CD4-positive, alpha-beta T cell treated with Interleukin-4 for 4 hours (primary cell): ENCODE measurements at regions not wholly inside any gene's neighbourhood (a gene's known extent, or its start where the extent isn't known, plus 50 kb on each side); places are given as distances from the start of the nearest gene placed in this dataset.
"Not testable (repeated sequence)": the region's sequence is repeated elsewhere in the genome, so short reads cannot be mapped to it uniquely, and the experiment has no call there.

ENCODE experiments used
- DNase-seq: peaks from one replicate; pipeline ENCODE4 v3.0.0-alpha.2; 2020

DNA sequence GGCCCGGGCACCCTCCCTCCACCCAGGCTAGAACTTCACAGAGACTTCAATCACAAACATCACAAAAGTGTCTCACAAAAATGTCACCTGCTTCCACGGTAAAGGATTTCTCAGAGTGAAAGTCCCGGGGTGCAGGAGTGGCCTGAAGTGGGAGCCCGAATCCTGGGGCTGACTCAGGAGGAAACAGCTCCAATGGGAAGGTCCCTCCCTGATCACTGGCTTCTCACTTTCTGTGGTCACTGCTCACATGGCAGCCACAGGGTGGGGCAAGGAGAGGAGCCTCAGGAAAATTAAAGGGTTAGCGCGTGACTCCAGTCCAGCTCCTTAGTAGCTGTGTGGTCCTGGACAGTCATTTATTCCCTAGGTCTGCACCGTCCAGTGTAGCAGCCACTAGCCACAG, 564.5 kb upstream of the B3GAT1 start:
- no peak for DNase-seq

DNA sequence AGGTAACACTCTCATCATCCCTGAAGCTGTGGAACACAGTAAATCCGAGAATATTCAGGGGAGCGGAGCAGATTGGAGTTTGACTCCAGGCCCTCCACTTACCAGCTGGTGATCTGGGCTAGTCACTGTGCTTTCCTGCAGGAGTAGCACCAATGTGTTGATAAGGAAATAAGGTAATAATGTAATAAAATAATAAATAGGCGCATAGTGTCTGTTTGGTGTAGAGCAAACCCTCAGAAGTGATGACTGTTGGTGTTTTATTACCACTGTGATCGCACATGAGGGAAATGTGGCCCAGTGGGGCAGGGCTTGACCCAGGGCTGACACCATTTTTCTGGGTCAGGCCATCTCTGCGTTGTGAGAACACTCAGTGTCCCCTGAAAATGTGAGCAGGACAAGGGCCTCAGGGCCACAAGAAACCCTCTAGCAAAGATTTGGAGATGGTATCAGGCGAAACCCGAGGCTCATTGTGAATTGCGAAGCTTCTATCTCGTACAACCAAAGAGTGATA, 563.9 kb upstream of the B3GAT1 start:
- DNase-seq, result no peak

DNA sequence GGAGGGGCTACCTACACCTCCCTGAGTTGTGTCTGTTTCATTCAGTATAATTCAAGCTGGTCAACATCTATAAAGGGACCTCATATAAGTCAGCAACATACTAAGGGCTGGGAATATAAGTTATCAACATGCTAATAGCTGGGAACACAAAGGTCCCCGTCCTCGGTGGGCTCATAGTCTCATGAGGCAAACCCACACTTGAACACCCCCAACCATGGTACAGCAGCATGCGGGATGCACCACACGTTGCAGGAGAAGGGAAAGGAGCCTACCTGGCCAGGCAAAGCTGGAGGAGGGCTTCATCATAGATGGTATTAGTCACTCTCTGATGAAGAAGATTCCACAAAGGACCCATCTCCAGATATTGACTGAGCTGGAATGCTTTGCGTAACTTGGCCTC, 561.8 kb upstream of the B3GAT1 start:
- DNase-seq, result no peak

DNA sequence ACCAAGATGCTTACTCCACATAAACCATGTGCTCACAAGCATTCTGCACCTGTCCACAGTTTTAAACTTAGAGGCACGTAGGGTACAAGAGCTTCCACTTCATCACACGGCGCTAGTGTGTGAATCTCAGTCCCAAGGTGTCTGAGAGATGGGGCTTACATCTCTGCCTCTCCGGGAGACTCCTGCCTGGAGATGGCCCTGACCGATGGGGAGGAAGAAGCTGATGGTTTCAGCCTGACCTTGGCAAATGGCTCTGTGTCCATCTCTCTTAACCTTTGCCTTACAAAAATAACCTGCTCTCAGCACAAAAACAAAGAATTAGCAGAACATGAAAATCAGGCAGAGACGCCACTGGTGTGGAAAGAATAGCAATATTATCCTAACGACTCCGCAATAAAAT, 559.3 kb upstream of the B3GAT1 start:
- DNase-seq, result no peak

DNA sequence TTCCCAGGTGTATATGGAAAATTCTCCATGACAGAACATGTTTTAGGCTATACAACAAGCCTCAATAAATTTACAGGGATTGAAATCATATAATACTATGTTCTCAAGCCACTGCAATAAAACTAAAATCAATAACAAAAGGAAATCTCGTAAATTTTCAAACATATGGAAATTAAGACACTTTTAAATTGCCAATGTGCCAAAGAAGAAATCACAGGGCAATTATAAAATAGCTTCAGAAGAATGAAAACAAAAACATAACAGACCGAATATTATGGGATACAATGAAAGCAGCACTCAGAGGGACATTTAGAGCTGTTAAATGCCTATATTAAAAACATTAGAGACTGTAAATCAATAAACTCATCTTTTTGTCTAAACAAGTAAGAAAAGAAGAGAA, 555.7 kb upstream of the B3GAT1 start:
- DNase-seq, result no peak

DNA sequence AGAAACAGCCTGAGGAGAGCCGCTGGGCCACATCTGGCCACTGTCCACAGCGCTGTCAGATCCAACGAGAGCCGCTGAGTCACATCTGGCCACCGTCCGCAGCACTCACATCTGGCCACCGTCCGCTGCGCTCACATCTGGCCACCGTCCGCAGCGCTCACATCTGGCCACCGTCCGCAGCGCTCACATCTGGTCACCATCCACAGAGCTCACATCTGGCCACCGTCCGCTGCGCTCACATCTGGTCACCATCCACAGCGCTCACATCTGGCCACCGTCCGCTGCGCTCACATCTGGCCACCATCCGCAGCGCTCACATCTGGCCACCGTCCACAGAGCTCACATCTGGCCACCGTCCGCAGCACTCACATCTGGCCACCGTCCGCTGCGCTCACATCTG, 549.3 kb upstream of the B3GAT1 start:
- not testable (repeated sequence) for DNase-seq

DNA sequence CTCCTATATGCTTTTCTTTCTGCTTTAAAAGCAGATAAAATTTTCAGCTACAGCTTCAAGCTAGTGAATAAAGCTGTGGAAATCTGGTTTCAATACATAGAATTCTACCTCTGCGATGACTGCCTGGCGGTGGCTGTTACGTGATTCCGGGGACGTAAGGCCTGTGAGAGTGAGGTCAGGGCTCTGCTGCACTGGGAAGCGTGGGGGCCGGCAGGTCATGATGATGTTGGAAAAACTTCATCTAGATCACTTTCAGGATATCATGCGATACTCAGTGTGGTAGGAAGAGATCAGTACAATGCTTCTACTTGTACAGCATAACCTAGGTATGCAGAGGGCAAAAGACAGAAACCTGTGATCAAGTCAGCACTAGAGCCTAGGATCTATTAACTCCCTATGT, 546.8 kb upstream of the B3GAT1 start:
- DNase-seq, result no peak

DNA sequence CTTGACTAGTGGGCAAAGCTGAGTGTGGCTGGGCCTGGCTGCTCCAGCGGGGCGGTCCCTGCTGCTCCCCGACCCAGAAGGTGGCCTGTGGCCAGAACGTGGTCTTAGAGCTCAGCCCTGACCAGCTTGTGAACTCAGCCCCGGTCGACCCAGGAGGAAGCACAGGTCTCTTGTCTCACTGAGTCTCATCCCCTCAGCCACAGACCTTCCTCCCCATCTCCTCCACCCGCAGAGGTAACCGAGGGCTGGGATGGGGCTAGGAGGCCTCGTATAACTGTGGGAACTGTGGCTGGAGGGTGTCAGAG, 546.2 kb upstream of the B3GAT1 start:
- no peak for DNase-seq

DNA sequence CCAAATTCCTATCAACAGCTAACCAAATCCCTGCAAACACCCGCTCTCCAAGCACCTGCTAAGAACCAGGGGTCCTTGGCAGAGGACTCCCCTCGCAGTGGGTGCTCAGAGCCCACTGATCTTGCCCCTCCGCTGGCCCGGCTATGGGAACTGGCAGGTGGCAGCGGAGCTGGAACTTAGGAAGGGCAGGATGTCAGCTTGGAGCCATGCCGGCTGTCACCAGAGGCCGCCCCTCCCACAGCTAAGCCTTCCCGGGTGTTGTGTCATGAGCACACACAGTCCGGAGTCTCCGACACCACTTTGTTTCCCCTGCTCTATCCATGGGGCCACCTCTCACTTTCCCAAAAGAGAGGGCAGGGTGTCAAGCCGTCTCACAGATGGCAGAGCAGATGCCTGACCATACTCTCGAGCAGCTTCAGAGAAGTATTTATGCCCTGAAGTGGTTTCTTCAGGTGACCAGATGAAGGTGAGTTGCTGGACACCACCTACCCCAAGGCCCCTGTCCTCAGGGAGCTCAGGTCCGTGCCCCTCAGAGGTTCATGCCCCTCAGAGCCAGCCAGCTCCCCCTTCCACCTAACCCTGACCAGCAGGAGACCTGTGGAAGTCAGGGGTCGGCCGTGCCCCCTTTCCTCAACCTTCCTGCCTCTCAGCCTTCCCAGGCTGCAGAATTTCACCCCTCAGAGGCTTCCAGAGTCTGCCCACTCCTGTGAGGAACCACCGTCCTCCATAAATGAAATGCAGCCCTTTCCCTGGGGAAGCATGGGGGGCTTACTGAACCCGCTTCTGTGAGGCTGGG, 545.7 kb upstream of the B3GAT1 start:
- no peak for DNase-seq

DNA sequence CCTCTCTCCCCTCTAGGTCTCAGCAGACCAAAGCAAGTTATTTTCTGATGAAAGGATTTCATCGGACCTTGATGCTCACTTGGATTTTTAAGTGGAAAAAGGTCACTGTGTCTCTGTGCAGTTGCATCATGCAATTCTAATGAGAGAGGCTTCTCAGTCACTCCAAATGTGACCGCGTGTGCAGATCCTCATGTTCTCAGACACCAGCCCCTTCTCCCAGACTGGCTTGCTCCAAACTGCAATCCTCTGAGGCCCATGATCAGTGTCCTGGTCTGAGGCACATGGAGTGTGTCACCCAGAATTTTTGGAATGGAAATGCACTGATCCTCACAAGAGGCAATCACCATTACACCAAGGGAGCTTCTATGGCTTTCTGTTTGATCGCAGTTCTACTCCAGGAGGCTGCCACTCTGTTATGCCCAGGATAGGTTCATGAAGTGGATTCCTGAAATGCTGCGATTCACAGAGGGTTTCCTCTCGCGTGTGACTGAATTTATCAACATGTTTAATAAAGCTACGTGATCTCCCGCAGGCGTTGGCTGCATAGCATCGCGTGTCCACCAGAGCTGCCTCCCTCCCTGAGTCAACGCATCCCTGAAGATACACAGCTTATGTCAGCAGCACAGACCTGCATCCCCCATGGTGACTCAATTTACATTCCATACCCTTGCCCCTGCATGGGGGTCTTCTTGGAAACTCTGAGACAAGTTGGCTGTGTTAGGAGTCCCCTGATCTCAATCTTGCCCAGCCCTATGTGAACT, 544.6 kb upstream of the B3GAT1 start:
- DNase-seq, result no peak

DNA sequence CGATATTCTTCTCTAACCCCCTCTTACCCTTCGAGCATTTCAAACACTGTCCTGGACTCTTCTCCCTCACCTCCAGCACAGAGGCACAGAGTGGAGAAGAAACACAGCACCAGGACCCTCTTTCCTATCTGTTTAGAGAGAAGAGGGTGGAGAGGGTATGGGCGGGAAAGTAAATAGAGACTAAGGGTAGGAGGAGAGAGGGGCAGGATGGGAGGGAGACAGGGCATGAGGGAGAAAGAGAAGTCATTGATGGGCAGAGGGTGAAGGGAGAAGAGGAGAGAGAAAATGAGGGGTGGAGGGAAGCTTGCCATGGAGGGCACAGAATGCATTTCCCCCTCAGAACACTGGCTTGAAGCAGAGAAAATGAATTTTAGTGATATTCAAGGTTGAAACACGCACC, 543.9 kb upstream of the B3GAT1 start:
- not testable (repeated sequence) for DNase-seq

DNA sequence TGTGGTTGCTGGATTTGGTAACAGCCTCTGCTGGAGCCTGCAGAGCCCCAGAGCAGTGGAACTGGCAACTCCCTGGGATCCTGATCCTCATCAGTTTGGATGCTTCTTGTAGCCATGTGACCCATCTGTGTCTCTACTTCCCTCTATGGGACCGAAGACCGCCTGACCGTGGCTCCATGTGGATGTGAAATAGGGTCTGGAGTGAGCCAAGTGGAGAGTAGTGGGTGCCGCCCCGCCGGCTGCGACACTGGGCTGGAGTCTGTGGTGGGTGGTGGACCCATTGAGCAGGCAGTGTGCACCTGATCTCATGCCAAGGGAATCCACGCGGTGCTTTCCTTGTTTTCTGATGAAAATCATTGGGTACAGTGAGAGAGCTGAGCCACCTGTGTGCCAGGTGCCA, 543.2 kb upstream of the B3GAT1 start:
- DNase-seq, result no peak

DNA sequence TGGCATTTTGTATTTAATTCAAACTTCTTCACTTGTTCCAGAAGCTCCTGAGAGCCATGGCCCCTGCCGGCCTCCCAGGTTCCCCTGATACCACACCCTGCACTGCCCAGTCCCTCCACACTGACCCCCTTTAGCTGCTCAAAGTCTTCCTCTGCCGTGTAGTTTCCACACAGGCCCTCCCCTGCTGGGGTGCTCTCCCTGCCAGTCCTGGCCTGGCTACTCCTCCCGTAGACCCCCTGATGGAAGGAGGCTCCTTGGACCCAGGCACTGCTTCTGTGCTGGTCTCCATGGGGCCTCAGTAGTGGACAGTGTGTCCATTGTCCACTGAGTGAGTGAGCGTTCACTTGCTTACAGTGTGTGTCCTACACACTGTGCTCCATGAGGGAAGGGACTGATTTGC, 542.4 kb upstream of the B3GAT1 start:
- not testable (repeated sequence) for DNase-seq

DNA sequence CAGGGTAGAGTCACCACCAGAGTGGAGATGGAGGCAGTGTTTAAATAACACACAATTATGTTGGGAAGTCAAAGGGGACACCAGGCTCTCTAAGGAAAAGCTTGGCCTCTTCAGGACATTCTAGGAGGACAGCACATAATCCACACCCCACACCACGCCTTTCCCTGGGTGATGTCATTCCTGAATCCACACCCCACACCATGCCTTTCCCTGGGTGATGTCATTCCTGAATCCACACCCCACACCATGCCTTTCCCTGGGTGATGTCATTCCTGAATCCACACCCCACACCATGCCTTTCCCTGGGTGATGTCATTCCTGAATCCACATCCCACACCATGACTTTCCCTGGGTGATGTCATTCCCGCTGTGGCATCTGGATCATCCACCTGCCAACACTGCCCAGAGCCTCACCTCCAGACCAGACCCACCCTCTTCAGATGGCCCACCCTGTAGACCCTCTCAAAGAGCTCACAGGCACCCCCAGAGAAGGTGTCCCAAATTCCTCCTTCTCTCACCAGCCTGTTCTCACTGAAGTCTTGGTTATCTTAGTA, 541.5 kb upstream of the B3GAT1 start:
- not testable (repeated sequence) for DNase-seq

DNA sequence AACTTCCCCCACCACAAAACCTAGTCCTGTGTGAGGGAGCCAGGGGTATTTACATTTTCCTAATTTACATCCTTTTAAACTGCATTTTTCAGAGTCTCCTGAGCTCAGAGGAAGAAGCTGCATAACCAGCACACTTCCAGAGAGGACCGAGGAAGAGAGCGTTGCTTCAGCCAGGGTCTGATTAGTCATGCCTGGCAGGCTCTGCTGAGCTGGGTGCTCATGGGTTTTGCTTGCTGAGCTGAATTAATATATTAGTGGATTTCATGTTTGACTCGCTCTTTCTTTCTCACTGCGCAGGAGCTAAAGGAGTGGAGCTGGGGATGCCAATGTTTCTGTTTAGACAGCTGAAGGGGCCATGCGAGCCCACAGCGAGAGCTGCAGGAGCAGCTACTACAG, 539.3 kb upstream of the B3GAT1 start:
- DNase-seq, result no peak

DNA sequence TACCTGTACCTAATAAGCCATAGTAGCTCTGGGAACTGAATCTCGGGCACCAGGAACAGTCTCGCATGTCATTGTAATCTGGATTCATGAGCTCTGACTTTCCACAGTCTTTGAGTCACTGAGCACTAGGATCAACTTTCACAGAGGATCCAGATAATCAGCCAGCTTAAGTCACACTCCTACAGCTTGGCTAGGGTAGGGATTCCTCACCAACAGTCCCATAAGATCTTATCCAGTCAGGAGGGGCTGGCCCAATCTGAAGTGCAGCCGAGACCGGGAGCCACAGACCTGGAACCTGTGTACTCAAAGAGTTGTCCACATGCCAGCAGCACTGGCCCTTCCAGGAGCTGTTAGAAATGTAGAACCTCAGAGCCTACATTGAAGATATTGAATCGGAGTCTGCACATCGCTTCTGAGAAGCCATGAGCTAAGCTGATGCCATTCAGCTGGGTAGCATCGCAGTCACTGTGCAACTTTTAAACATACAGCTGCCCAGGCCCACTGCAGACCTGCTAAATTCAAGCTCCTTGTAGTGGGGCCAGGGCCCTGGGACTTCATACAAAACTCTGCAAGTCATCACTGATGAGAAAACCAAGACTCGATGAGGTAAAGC, 538.8 kb upstream of the B3GAT1 start:
- no peak for DNase-seq

DNA sequence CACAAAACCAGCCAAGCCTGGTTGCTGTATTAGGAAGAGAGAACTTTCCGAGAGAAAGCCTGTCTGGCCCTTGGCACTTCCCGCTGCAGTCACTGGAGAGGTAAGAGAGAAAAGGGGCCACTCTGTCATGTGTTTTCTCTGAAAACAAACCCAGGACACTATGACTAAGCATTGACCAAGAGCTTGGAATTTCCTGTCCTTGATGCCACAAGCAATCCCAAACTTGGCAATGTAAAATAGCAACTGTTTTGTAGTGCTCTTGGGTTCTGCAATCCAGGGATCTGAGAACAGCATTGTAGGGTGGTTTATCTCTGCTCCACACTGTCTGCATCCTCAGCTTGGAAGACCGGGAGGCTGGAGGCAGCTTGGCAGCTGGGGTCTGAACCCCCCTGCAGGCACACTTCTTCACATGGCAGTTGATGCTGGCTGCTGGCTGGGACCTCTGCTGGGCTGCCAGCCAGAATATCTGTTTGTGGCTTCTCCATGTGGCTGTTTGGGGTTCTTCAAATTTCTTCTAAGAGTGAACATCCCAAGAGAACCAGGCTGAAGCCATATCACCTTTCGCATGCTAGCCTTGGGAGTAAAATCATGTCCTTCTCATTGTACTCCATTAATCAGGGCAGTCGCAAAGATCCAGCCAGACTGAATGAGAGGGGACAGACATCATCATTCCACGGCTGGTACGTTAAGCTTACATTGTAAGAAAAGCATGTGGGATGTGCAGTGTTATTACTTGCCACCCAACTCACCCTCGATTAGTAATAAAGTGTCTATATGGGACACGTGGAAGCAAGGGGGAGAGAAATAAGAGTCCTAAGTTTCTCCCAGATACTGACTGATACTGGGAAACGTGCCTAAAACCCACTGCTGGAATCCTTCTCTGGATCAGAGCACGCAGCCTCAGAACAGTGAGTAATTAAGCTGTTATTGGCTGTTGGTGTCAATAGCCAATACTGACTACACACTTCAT, 537.4 kb upstream of the B3GAT1 start:
- no peak for DNase-seq

DNA sequence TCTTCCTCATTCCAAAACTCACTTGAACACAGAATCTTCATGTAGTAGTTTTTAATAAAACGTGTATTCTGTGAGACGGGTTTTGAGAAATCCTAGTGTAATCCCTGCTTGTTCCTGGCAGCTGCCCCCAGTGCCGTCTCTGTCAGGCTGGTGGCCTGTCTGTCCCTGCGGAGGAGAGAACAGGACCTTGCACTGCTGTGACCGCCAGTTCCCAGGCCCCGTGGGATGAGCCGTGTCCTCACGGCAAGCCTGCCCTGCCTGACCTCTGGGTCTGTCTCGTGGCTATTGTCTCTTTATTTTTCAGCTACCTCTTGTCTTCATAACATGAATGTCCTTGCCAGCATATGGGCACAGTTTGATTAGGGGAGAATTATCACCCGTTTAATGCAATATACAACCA, 535.5 kb upstream of the B3GAT1 start:
- DNase-seq, result no peak

DNA sequence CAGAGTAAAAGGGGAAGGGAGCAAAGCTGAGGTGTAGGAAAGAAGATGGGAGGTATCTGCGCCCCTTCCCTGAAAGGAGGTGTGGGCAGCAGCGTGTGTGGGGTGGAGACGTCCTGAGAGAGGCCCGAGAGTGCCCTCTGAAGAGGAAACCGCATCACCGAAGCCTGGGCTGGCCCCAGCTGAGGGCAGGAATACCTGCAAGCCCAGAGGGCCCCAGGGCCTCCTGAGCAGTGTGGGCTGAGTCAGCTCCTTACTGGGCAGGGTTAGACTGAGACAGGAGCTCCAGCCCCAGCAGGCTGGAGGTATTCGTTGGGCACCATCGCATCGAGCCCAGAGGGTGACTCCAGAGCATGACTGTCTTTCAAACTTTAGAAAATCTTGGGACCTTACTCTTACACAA, 534.0 kb upstream of the B3GAT1 start:
- DNase-seq, result no peak

DNA sequence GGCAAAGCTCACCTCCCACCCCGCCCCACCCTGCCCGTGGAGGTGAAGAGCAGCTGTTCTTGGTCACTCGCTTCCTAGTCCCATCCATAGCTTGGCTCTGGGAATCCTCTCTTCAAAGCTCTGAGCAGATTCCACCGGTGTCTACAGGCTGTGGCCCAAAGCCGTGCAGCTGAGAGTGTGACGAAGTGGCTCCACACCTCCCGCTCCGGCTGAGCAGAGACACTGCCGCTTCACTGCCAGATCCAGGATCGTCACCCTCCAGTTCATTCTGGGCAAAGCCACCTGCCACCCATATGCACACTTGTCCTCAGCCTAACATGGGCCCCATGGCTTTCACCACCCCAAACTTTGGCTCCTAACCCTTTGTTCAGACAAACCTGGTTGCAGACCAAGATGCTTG, 532.9 kb upstream of the B3GAT1 start:
- DNase-seq, result no peak

DNA sequence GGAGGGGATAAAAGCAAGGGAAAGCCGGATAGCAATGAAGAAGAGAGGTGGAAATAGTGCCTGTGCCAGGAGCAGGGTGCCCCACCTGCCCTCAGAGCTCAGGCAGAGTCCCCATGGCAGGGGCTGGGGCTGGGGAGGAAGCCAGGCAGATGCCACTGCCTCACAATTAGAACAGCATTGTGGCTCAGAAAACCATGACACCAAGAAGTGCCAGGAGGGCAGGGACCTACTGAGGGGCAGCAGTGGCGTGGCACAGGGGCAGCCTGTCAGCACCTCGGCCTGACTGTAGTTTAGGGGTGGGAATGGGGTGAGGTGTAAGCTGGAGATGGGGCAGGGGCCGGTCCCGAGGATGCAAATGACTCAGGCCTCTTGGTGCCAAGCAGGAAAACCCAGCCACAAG, 532.1 kb upstream of the B3GAT1 start:
- DNase-seq, result no peak

DNA sequence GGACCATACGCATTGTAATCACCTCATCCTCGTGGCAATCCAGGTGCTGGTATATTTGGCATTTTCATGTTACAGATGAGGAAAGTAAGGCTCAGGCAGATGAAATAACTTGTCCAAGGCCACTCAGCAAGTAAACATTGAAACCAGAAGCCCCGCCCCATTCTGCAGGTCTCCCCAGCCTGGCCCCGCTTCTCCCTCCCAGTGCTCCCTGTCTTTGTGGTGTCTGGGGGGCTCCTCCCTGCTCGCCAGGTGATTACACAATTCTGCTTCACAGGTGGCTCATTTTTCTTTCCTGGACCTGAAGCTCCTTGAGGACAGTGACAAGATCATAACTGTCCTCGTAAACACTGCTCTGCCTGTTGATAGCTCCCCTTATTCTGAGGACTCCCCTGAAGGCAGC, 531.5 kb upstream of the B3GAT1 start:
- no peak for DNase-seq

DNA sequence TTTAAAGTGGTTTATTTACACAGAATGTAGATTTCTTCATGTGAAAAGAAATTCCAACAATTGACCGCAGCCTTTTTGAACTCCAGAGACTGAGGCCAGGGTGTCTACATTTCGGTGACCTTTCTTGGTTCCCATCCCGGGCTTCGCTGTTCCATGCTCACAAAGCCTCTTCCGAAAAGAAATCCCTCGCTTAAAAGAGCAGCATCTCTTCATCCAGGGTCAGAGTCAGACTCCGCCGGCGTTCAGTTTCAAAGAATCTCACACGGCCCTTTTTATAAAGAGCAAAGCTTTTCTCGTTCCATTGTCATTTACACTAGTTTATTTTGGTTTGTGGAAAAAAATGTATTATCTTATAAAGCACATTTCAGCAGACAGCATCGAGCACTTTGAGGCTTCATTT, 530.6 kb upstream of the B3GAT1 start:
- DNase-seq, result no peak
